ENCODE measurements at regions not wholly inside any gene's neighbourhood (a gene's known extent, or its start where the extent isn't known, plus 50 kb on each side); places are given as distances from the start of the nearest gene placed in this dataset.

GRCh38 chr6:782141-782540, 89.2 kb upstream of the EXOC2 start:
- no peak overlapping the region for H3K4me3 ChIP-seq
- intact Hi-C loops (cut with DNase I; ENCODE audit: low total_unique reads), result no loop called here
- no peaks in the 10 kb centered on the region for H3K36me3 ChIP-seq
- no peak for TF ChIP-seq CTCF (IDR thresholded peaks at IDR 0.05)
- TF ChIP-seq POLR2AphosphoS5 (IDR thresholded peaks at IDR 0.05), result no peak
- TF ChIP-seq POLR2A (IDR thresholded peaks at IDR 0.05), result no peak
- H3K9me3 ChIP-seq, result no peaks in the 10 kb centered on the region
- no peak overlapping the region for H3K27ac ChIP-seq
- H3K27me3 ChIP-seq, result no peaks in the 10 kb centered on the region
- H3K4me1 ChIP-seq, result no peaks in the 10 kb centered on the region
- no peak for DNase-seq (ENCODE audit: low spot score in 2 of 2)

GRCh38 chr6:781350-781961, 88.5 kb upstream of the EXOC2 start:
- Histone ChIP-seq H3K27me3 (no peaks in the 10 kb centered on the region), H3K27ac (no peak overlapping the region), H3K9me3 (no peaks in the 10 kb centered on the region), H3K36me3 (no peaks in the 10 kb centered on the region), H3K4me3 (no peak overlapping the region), H3K4me1 (no peaks in the 10 kb centered on the region)
- DNase-seq (ENCODE audit: low spot score in 2 of 2), result no peak
- intact Hi-C loops (cut with DNase I; ENCODE audit: low total_unique reads), result no loop called here
- TF ChIP-seq POLR2A (IDR thresholded peaks at IDR 0.05), result no peak
- TF ChIP-seq POLR2AphosphoS5 (IDR thresholded peaks at IDR 0.05), result no peak
- TF ChIP-seq CTCF (IDR thresholded peaks at IDR 0.05), result no peak

- no peak overlapping the region for H3K4me3 ChIP-seq
- no peaks in the 10 kb centered on the region for H3K9me3 ChIP-seq
- no peaks in the 10 kb centered on the region for H3K27me3 ChIP-seq
- no peak overlapping the region for H3K27ac ChIP-seq
- no peak for DNase-seq (ENCODE audit: low spot score in 2 of 2)
- intact Hi-C loops (cut with DNase I; ENCODE audit: low total_unique reads), result no loop called here
- H3K4me1 ChIP-seq, result no peaks in the 10 kb centered on the region
- TF ChIP-seq POLR2A (IDR thresholded peaks at IDR 0.05) (no peak), POLR2AphosphoS5 (IDR thresholded peaks at IDR 0.05) (no peak), CTCF (IDR thresholded peaks at IDR 0.05) (no peak)
- no peaks in the 10 kb centered on the region for H3K36me3 ChIP-seq
These were observed 87.8 kb upstream of the EXOC2 start for GRCh38 chr6:780706-781105.

- Histone ChIP-seq H3K36me3 (no peaks in the 10 kb centered on the region), H3K27me3 (no peaks in the 10 kb centered on the region), H3K27ac (no peak overlapping the region), H3K9me3 (no peaks in the 10 kb centered on the region), H3K4me1 (no peaks in the 10 kb centered on the region), H3K4me3 (no peak overlapping the region)
- intact Hi-C loops (cut with DNase I; ENCODE audit: low total_unique reads), result no loop called here
- no peak for TF ChIP-seq POLR2A (IDR thresholded peaks at IDR 0.05)
- no peak for TF ChIP-seq POLR2AphosphoS5 (IDR thresholded peaks at IDR 0.05)
- no peak for TF ChIP-seq CTCF (IDR thresholded peaks at IDR 0.05)
- DNase-seq (ENCODE audit: low spot score in 2 of 2), result no peak
These were observed 84.0 kb upstream of the EXOC2 start for GRCh38 chr6:776951-777350.

GRCh38 chr6:776528-776931, 83.6 kb upstream of the EXOC2 start:
- H3K9me3 ChIP-seq, result no peaks in the 10 kb centered on the region
- no peak overlapping the region for H3K4me3 ChIP-seq
- TF ChIP-seq POLR2A (IDR thresholded peaks at IDR 0.05) (no peak), POLR2AphosphoS5 (IDR thresholded peaks at IDR 0.05) (no peak), CTCF (IDR thresholded peaks at IDR 0.05) (no peak)
- H3K4me1 ChIP-seq, result no peaks in the 10 kb centered on the region
- intact Hi-C loops (cut with DNase I; ENCODE audit: low total_unique reads), result no loop called here
- no peak overlapping the region for H3K27ac ChIP-seq
- no peaks in the 10 kb centered on the region for H3K27me3 ChIP-seq
- no peak for DNase-seq (ENCODE audit: low spot score in 2 of 2)
- no peaks in the 10 kb centered on the region for H3K36me3 ChIP-seq

Measured in breast epithelium (tissue), 4 donors.